ENCODE measurements at regions not wholly inside any gene's neighbourhood (a gene's known extent, or its start where the extent isn't known, plus 50 kb on each side); places are given as distances from the start of the nearest gene placed in this dataset.
A peak's percentile ranks its signal among the peaks of the same experiment; 100 is the strongest.

DNA sequence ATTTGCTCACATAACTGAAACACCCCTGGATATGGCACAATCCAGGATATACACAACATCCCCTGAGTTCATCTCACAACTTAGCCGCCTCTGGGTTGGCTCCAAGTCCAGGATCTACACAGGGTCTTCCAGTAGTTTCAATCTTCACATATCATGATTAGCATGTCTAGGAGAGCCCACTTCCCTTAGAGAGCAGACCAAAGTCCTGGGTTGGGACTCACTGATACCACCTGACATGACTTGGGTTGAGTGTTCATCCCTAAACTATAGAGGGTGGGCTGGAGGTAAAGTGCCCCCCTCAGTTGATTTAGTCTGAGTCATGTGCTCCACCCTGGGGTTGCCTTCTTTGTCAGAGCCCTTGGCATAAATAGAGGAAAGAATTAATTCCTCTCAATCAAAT is 493.6 kb upstream of the PPP2R3A start:
- DNase-seq (ENCODE audit: low read depth): no peak

DNA sequence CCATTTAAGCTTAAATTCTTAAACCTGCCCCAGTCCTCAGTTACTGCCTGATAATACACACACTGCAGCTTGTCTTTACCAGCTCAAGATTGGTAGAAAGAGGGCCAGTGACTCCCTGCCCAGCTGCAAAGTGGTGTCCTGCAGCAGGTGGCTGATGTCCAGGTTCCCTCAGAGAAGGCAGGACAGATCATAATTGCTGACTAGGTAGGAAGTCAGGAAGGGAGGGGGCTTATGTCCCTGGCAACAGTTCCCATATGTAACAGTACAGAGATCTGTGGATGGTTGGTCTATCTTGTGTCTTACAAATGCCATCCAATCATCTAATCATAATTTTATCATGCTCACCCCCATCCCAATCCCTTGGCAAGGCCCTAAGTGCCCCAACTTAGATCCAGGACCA is 492.1 kb upstream of the PPP2R3A start:
- no peak for DNase-seq (ENCODE audit: low read depth)

DNA sequence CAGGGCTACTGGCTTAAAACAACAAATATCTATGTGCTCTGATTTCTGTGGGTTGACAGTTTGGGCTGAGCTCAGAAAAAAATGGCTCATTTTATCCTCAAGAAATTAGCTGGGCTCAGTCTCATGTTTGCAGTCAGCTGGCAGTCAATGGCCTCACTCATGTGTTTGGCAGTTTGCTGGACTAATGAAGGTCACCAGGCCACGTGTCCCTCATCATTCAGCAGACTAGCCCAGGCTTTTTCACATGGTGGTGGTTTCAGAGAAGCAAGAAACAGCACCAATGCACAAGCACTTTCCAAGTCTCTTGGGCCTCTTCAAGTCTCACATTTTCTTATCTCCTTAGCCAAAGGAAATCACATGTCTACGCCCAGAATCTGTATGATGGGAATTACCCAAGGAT is 478.3 kb upstream of the PPP2R3A start:
- no peak for DNase-seq (ENCODE audit: low read depth)

DNA sequence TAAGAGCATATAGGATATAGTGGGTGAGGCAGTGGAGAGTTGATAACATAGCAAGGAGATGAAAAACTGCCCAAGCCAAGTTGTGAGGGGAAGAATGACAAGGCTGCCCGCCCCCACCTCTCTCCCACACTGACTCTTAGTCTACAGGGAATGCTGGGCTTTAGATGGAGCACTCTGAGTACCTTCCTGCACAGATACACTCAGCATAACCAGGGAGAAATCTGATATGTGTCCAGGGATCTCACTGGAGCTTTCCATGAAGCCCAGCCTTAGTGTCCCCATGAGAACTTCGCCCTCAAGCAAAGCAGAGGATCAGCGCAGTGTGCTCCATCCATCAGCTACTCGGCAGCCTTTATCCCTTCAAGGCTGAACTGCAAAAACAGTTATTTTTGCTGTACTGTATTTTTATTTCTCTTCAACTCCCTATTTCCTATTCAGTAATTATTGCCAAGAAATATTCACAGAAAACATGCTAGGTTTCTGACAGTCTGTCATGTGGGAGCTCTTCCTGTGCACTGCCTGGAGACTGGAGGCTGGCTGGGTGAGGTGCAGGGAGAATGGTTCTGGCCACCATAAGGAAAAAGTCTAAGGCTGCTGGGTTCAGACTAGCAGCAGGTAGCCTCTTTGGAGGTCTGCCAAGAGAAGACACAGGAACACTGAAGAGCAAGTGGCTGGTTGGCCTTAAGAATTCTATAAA is 475.2 kb upstream of the PPP2R3A start:
- no peak for DNase-seq (ENCODE audit: low read depth)

DNA sequence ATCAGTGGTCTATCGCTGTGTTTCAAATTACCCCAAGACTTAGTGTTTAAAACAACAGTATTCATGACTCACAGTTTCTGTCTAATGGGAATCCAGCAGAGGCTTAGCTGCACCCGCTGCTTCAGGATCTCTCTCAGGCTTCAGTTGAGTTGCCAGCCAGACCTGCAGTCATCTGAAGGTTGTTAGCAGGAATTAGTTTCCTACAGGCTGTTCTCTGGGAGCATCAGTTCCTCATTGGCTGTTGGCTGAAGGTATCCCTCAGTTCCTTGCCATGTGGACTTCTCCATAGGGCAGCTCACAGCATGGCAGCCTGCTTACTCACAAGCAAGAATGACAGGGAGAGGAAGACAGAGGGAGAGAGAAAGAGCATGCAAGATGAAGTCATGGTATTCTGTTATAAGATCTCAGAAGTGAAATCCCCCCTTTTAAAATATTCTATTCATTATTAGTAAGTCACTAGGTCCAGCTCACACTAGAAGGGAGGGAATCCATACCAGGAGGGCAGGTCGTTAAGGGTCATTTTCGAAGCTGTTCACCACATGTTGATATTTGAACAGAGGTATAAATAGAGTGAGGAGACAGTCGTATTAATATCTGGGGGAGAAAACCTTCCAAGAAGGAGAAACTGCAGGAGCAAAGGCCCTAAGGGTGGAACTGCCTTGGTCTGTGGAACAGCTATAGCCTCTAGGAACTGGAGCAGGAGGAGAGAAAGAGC is 473.9 kb upstream of the PPP2R3A start:
- no peak for DNase-seq (ENCODE audit: low read depth)

DNA sequence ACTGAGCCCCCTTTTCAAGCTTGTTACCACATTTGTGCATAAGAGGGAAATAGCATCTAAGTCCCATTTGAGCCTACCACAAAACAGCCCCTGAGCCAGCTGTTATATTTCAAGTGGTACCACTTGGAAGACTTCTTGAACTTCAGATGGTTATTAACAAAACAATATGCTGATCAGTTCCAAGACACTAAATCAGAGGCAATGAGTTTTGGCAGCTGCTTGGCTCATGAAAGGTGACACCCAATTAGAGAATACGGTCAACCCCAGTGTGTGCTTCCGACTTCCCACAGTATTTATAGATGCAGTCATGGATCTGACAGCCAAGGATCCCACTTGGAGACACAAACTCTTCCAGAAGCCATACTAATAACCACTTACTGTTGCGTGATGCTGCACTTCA is 469.6 kb upstream of the PPP2R3A start:
- DNase-seq (ENCODE audit: low read depth): peak; percentile 11

DNA sequence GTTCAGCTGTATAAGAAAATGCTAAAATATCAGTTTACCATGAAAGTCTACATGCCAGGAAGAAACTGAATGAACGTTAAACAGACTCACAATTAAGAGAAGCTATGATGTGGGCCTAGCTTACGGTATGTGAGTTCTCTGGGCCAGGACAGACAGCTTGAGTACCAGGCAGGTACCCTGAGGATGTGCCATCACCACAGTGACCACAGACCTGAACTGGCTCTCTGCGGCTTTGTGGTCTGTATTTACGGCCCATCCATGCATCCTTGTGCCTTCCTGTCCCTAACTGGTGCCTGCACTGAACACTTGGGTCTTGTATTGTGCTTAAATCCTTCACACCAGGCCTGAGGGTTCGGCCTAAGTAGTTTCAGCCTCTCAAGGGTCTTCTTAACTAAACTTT is 467.5 kb upstream of the PPP2R3A start:
- DNase-seq (ENCODE audit: low read depth): no peak

DNA sequence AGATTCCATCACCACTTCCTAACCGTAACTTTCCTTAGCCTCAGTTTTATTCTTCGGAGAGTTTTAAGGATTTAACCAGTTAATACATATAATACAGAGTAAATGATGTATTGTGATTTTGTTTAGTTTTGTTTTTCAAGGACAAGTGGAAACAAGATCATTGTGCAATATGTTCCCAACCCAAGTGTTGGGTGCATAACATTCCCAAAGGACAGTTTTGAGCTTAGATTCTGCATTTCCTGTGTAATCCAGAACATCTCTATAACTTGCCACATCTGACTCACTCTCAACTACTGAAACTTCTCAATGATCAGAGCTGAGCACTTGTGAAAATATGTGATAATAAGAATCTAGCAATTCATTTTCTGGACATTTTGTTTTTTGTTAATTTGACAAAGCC is 466.1 kb upstream of the PPP2R3A start:
- DNase-seq (ENCODE audit: low read depth): no peak

DNA sequence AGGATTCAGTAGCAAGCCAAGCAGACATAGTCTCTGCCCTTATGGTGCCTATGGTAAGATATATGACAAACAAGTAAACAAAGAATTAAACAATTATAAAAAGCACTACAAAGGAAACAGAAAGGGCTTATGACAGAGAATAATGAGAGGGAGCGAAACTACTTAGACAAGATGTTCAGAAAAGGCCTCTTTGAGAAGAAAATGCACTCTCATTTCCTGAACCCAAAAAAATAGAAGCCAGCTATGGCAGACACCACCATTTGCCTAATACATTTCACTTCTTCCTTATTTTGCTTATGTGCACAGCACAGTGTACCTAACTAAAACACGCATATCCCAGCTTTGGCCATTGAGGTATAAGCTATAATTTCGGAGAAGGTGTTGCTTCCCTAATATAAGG is 465.5 kb upstream of the PPP2R3A start:
- DNase-seq (ENCODE audit: low read depth): no peak

DNA sequence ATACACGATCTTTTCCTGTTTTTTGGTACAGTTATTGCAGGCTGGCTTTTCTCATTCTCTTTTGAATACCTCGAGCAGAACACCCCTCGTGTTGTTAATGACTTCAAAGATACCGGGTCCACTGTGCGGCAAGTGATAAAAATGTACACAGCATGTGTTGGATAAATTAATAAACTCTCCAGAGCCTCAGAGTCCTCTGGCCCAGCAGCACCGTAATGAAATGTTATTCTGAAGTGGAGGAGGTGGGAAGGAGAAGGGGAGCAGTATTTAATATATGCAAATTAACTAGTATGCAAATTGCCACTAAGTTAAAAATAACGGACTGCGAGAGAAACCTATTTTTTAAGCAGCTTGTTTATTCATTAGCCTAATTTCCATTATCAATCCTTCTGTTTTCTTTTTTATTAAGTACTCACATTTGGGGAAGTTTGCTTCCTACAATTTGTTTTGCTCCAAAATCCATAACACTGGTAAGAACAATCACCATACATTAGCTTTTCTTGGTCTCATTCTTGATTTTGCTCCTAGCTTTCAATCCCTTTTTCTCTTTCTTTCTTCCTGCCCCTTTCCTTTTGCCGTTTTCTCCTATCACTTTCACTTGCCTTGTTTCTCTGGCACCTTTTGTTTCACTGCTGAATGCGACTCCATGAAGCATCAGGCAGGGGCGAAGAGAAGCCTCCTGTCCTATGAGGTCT is 462.3 kb upstream of the PPP2R3A start:
- DNase-seq (ENCODE audit: low read depth): no peak

DNA sequence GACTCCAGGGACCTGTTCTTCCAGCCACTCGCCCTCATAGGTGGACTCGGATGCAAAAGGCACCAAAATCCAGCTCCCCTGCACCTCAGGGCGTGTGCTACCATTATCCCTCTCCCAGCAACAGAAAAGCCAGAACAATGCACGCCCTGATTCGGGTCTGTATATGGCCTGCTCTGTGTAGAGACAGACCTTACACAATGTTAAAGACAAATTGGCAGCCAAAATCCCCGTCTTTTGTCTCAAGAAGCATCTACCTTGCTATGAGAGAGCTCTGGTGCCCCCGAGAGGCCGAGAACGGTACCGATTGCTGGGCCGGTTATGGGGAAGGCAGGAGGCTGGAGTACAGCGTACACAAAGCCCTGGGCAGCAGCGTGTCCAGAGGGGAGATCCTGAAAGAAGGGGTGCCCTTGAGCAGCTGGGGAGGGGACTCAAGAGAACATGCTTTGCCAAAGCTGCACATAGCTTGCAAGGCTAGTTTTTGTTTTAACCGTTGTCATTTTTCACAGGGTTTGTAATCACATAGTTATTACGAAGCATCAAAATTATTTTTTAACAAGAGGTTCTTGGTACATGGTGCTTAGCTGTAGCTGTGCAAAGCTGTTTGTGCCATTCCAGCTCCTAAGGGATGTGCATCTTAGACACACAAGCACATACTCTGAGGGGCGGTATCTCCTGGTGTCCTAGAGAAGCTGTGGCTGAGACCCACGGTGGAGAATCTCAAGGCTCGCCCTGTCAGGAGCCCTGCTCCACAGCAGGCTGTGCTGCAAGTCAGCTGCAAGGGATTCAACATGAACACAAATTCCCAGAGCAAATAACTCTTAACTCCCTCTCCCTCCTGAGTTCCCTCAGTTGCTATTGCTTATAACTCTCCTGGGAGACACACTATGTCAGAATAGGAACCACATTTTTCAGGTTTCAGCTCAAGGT is 461.5 kb upstream of the PPP2R3A start:
- peak; percentile 58 for DNase-seq (ENCODE audit: low read depth)

DNA sequence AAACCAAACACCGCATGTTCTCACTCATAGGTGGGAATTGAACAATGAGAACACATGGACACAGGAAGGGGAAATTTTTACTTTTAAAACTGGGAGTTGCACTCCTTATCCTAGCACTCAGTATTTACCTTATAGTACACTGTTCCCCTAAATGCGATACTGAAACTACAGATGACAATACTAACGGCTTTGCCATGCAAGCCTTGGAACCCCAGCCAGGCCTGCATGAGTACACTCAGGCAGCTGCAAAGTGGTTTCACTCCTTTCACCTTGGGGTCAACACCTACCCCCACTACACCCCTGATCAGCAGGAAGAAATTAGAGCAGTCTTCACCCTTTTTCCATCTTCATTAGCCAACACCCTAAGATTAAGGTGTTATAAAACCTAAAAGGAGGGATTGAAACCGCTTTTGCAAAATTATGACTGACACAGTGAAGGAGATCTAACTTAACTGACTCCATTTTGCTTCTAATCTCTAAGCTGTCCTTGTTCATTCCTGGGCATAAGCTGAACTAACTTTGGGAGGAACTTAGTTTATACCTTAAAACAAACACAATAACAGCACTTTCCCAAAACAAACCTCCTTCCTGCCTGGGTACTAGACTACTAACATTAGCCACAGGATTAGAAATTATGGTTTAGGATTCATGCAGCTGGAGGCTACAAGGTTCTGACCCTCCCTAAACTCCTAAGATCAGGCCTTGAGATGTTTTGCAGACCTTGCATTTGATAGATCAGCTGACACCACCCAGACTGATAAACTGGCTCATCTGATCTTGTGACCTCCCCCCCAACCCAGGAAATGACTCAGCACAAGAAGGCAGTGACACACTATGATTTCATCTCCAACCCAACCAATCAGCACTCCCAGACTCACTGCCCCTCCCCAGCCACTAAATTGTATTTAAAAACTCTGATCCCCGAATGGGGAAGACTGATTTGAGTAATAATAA is 452.1 kb upstream of the PPP2R3A start:
- peak; percentile 19 for DNase-seq (ENCODE audit: low read depth)

DNA sequence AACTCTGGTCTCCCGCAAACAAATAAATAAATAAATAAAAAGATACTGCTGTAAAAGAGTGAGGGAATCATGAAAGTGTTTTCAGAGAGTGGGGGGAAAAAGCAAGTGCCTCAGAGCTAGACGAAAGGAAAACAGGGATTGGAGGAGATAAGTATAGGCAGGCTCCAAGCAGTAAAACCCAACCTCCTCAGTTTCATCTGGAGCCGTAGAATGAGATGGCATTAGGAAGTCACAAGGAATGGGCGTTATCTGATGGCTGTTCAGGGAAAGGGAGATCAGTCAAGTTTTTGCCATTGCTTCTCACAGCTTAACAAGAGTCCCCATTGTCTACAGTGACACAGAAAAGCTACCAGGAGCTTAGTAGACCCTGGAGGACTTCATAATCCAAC is 451.5 kb upstream of the PPP2R3A start:
- DNase-seq (ENCODE audit: low read depth): no peak

DNA sequence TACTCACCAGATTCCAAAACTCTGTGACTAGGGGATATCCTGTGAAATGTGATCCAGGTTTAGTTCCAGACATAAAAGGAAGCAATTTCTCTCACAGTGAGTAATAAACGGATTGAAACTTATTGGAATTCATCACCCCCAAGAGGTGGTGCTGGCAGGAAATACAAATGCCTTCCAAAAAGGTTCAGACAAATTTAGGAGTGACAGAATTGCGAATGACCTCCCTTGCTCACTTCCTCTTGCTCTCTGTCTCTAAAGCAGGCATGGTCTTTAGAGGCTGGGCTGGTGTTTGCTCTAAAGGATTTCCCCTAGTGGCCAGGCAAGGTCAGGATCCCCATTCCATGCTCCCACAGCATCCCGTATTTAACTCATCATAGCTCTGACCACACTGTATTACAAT is 449.4 kb upstream of the PPP2R3A start:
- DNase-seq (ENCODE audit: low read depth): peak; percentile 8

DNA sequence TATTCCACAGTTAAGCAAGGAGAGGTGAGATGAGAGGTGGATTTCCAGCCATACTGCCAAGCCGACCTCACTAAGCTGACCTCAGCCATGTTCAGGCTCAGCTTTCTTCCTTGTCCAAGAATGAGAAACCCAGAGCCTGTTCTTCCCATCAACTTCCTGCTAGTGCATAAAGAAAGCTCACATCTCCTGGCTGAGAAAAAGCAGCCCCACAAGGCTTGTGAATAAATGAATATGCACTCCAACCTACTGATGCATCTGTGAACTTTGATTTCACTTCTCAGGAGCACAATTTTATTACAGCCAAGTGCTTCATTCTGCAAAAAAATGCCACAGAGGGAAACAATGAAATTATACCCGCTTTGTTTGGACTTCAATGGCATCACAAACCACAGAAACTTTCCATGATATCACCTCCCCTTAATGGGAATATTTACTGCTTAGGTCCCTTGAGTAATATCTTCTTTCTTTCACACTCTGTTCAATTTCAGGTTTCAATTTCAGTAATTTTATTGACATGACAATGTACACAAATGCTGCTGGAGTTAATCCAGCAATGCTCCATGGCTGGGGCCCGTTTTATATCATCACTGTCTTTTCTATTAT is 437.0 kb upstream of the PPP2R3A start:
- DNase-seq (ENCODE audit: low read depth): peak; percentile 5

DNA sequence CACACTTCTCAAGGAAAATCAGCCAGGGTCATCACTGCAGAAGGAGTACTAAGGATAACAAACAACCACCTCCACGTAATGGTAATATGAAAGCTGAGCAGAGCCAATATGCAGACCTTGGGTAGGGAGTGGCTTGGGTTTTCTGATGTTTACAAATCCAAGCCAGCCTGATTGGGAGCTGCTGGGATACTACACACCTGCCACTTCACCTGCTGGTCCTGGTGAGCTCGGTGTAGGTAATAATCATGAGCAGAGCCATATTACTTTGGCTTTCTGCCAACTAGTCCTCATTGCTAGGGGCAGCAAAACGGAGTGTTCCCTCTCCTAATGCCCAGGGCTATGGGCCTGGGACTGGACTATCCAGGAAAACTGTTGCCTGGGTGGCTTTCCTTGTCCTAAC is 433.5 kb upstream of the PPP2R3A start:
- no peak for DNase-seq (ENCODE audit: low read depth)

DNA sequence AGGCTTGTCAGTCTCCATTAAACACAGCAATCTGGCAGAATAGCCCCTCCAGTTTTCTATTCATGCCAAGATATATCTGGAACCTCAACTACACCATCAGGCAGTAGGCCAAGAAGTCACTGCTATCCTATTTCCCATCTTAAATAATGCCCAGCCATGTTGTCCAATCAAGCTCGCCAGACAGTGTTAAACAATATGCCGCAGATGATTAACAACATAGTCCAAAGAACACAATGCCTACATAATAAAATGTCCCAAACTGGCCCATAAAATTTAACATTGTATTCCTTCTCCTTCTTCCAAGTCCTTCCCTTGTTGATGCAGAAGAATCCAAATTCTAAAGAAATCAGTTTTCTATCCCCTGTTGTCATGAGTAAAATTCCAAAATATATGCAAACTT is 427.4 kb upstream of the PPP2R3A start:
- DNase-seq (ENCODE audit: low read depth): no peak

DNA sequence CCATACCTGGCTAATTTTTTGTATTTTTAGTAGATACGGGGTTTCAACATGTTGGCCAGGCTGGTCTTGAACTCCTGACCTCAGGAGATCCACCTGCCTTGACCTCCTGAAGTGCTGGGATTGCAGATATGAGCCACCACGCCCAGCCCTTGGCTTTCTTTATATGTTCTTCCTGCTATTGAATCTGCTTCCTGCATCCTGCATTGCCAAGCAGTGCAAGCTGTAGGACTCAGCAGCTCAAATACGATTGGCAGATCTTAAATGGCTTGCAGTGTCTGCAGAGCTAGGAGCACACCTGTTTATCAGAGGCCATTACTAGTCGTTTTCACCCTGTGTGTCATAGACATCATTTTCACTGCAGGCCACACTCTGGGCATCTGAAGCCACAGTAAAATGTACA is 426.2 kb upstream of the PPP2R3A start:
- no peak for DNase-seq (ENCODE audit: low read depth)

DNA sequence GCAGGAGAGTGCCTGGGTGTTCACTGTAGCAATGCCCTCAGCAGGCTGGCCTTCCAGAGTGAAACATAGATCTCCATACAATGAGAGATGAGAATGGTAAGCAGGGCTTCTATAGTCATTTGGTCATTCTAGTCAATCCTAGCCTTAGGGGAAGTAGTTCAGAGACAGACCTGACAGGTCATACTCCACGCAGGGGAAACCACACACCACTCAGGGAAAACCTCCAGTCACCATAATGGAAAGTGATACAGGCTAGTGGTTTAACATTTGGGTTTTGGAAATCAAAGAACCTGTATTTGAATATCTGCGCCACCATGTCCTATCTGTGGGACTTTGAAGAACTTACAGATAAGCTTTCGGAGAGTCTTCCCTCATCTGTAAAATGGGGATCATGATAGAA is 425.7 kb upstream of the PPP2R3A start:
- no peak for DNase-seq (ENCODE audit: low read depth)

DNA sequence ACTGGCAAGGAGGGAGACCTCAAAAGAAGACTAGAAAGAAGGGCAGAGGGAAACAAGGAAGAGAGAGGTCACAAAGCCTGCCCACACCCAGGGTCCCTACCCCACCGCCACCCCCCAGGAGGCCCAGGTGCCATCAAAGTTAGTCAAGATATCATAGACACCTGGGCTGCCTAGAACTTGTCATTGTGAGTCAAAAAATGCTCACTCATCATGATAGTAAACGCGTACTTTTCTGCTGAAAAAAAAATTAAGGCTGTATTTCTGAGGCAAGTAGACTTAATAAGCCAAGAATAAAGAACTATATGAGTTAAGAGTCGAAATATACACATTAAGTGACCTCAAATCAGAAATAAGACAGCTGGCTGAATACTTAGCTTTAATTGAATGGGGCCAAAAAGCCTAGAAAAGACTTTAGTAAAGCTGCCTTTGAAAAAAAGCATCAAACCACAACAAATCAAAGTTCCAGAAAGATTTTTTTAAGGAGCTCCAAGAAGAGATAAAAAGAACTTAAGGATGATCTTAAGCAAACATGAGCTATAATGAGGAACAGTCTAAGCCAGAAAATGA is 415.5 kb upstream of the PPP2R3A start:
- no peak for DNase-seq (ENCODE audit: low read depth)

Data from myocyte (in vitro differentiated cells).